ENCODE measurements at regions not wholly inside any gene's neighbourhood (a gene's known extent, or its start where the extent isn't known, plus 50 kb on each side); places are given as distances from the start of the nearest gene placed in this dataset.

- TF ChIP-seq SP1 (IDR thresholded peaks at IDR 0.05), result no peak
- no peak for TF ChIP-seq FOXA1 (IDR thresholded peaks at IDR 0.05)
- no peak for TF ChIP-seq HDGF (IDR thresholded peaks at IDR 0.05; ENCODE audit: borderline replicate concordance)
- no peak for TF ChIP-seq ELF4 (IDR thresholded peaks at IDR 0.05)
- TF ChIP-seq FOXM1 (IDR thresholded peaks at IDR 0.05; ENCODE audit: borderline replicate concordance), result no peak
- TF ChIP-seq PKNOX1 (IDR thresholded peaks at IDR 0.05), result no peak
- ChIA-PET POLR2A (no interaction called here), CTCF (no interaction called here)
- DNase-seq (ENCODE audit: extremely low spot score), result no peak
These were observed 1116.4 kb downstream of the SOCS6 start for GRCh38 chr18:71405169-71405809.

GRCh38 chr18:71403501-71403900, 1114.7 kb downstream of the SOCS6 start:
- DNase-seq (ENCODE audit: extremely low spot score), result no peak
- ChIA-PET POLR2A (no interaction called here), CTCF (no interaction called here)
- TF ChIP-seq BHLHE40 (IDR thresholded peaks at IDR 0.05; ENCODE audit: borderline replicate concordance) (no peak), SUZ12 (IDR thresholded peaks at IDR 0.05) (no peak), PKNOX1 (IDR thresholded peaks at IDR 0.05) (no peak), ELF4 (IDR thresholded peaks at IDR 0.05) (no peak), TARDBP (IDR thresholded peaks at IDR 0.05) (no peak), SP1 (IDR thresholded peaks at IDR 0.05) (no peak), CTBP1 (IDR thresholded peaks at IDR 0.05; ENCODE audit: borderline replicate concordance) (no peak)

DNA sequence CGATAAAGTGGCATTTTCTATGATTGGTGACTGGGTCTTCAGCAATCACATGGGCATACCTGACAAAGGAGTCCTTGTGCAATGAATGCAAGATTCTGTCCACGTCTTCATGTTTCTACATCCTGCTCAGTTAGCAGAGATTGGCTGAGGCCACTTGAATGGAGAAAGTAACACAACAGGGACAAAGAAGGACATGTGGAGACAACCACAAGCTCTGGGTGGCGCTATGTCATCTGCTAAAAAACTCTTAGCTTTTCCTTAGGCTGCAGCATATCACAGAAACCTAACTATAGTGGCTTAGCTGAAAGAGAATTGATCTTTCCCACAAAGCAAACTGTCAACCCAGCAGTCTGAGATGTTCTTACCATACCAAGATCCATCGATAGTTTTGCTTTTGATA, 1109.7 kb downstream of the SOCS6 start:
- POLR2A ChIA-PET, result no interaction called here
- CTCF ChIA-PET, result interaction anchor here (0.5 to 0.8 kb wide), 2 partner anchors 10 to 292 kb away, joined by 3 read pairs; no protein-coding TSS in a partner anchor

DNA sequence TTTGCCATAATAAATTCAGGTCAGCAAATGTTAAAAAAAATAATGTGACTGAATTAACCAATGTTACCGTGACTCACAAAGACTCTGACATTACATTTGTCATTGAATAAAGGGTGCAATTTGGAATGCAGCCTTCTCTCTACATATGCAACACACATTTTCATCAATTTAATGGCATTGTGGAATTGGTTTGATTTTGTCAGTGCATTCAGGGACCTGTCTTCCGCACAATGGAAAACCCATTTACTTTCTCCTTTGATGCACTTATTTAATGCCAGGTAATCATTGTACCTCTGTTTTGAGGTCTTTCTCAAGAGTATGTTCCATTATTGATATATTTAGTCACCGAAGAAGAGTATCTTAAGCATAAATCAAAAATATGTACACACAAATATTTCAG, 1099.3 kb downstream of the SOCS6 start:
- ChIA-PET CTCF (no interaction called here), POLR2A (no interaction called here)
- TF ChIP-seq TARDBP (IDR thresholded peaks at IDR 0.05) (no peak), ARNT (IDR thresholded peaks at IDR 0.05) (no peak), PKNOX1 (IDR thresholded peaks at IDR 0.05) (no peak), SUZ12 (IDR thresholded peaks at IDR 0.05) (no peak), CTBP1 (IDR thresholded peaks at IDR 0.05; ENCODE audit: borderline replicate concordance) (no peak), SP1 (IDR thresholded peaks at IDR 0.05) (no peak)
- no peak for DNase-seq (ENCODE audit: extremely low spot score)

More for the DNA sequence above, 1109.7 kb downstream of the SOCS6 start:
- DNase-seq (ENCODE audit: extremely low spot score), result peak; percentile 7
- no peak for TF ChIP-seq ZNF384 (IDR thresholded peaks at IDR 0.05)
- no peak for TF ChIP-seq NFRKB (IDR thresholded peaks at IDR 0.05)
- no peak for TF ChIP-seq LEF1 (IDR thresholded peaks at IDR 0.05; ENCODE audit: borderline replicate concordance)

DNA sequence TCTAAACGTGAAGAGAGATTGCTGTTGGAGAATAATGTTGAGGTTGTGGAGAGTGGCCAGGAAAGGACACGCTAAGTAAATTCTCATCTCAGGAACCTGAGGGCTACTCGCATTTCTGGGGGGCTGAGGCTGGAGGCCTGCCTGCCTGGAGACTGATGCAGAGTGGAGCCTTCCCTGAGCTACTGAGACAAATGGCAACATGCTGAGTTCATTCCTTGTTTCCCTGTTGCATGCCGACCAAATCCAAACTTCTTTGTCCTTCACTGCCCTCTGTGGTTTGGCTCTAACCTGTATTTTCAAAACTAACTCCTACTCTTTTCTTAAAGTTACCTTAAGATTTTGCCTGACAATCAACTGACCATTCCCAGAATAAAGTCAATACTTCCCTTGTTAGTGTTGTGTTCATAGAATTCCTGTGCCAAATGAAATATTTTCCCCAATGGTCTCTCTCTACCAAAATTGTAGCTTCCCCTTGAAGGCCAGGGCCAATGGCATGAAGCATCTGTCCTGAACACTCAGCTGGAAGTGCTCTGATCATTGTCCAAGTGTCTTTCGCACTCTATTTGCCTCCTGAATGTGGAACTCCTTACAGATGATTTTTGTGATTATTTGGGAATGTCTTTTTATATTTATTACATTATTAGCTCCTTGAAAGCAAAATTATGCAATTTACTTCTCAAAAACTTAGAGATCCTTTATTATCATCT, 1085.6 kb downstream of the SOCS6 start:
- TF ChIP-seq LEF1 (IDR thresholded peaks at IDR 0.05; ENCODE audit: borderline replicate concordance) (no peak), ELF4 (IDR thresholded peaks at IDR 0.05) (no peak), ZNF384 (IDR thresholded peaks at IDR 0.05) (no peak), BHLHE40 (IDR thresholded peaks at IDR 0.05; ENCODE audit: borderline replicate concordance) (no peak), ARNT (IDR thresholded peaks at IDR 0.05) (no peak), NFRKB (IDR thresholded peaks at IDR 0.05) (no peak), TARDBP (IDR thresholded peaks at IDR 0.05) (no peak), FOXK2 (IDR thresholded peaks at IDR 0.05) (no peak), L3MBTL2 (conservative IDR thresholded peaks at IDR 0.05) (no peak), FOXA1 (IDR thresholded peaks at IDR 0.05) (no peak), SP1 (IDR thresholded peaks at IDR 0.05) (no peak), SUZ12 (IDR thresholded peaks at IDR 0.05) (no peak)
- ChIA-PET CTCF (no interaction called here), POLR2A (no interaction called here)
- no peak for DNase-seq (ENCODE audit: extremely low spot score)

DNA sequence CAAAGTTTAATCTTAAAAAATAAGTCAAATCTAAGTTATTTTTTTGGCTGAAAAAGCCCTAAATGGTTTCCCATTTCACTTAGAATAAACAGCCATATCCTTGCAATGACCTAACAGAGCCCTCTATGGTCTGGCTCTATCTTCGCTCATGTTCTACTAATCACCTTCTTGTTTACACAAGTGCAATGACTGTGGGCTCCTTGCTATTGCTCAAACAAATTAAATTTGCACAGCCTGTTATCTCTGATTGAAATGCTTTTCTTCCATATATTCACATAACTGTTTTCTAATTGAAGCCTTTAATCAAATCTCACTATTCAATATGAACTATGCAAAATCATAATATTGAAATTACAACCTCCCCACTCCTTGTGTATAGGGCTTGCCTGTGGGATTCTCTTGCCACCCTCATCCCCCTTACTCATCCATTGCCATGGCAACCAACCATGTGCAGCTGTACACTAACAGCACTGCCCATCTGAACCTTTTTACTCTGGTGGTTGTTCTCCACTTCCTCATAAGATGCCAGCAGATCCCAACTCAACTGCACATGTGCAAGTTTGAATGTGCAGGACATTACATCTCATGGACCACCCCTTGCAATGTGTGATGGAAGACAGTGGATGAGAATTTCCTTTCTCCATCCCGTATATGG, 1083.2 kb downstream of the SOCS6 start:
- TF ChIP-seq TARDBP (IDR thresholded peaks at IDR 0.05), result no peak
- TF ChIP-seq ELF4 (IDR thresholded peaks at IDR 0.05), result no peak
- TF ChIP-seq HDGF (IDR thresholded peaks at IDR 0.05; ENCODE audit: borderline replicate concordance), result no peak
- TF ChIP-seq SP1 (IDR thresholded peaks at IDR 0.05), result no peak
- TF ChIP-seq SUZ12 (IDR thresholded peaks at IDR 0.05), result no peak
- no peak for TF ChIP-seq NFRKB (IDR thresholded peaks at IDR 0.05)
- TF ChIP-seq ZNF384 (IDR thresholded peaks at IDR 0.05), result no peak
- no peak for TF ChIP-seq ARNT (IDR thresholded peaks at IDR 0.05)
- TF ChIP-seq LEF1 (IDR thresholded peaks at IDR 0.05; ENCODE audit: borderline replicate concordance), result no peak
- no peak for TF ChIP-seq FOXK2 (IDR thresholded peaks at IDR 0.05)
- no peak for TF ChIP-seq FOXA1 (IDR thresholded peaks at IDR 0.05)
- TF ChIP-seq PKNOX1 (IDR thresholded peaks at IDR 0.05), result no peak
- no peak for TF ChIP-seq FOXM1 (IDR thresholded peaks at IDR 0.05; ENCODE audit: borderline replicate concordance)
- no peak for TF ChIP-seq L3MBTL2 (conservative IDR thresholded peaks at IDR 0.05)
- TF ChIP-seq CTBP1 (IDR thresholded peaks at IDR 0.05; ENCODE audit: borderline replicate concordance), result no peak
- no peak for DNase-seq (ENCODE audit: extremely low spot score)
- POLR2A ChIA-PET, result no interaction called here
- CTCF ChIA-PET, result no interaction called here
